ENCODE measurements at regions not wholly inside any gene's neighbourhood (a gene's known extent, or its start where the extent isn't known, plus 50 kb on each side); places are given as distances from the start of the nearest gene placed in this dataset.

GRCh38 chr2:223404616-223405015 lies 197.5 kb downstream of the SCG2 start:
- Histone ChIP-seq H3F3A (ENCODE audit: low read depth) (no peaks in the 10 kb centered on the region), H3K27ac (no peak overlapping the region), H3K4me3 (no peak overlapping the region), H3K4me1 (no peaks in the 10 kb centered on the region), H3K27me3 (peaks cover 4% of the 10 kb centered on the region), H3K9ac (no peak overlapping the region), H3K79me2 (ENCODE audit: low read depth) (no peaks in the 10 kb centered on the region), H4K20me1 (ENCODE audit: low read depth) (no peaks in the 10 kb centered on the region), H3K9me3 (ENCODE audit: low read depth) (no peaks in the 10 kb centered on the region), H3K4me2 (no peak overlapping the region), H2AFZ (replicated peaks) (no peak overlapping the region), H3K36me3 (no peaks in the 10 kb centered on the region)
- no peaks in the 10 kb centered on the region for H3K4me1 Mint-ChIP-seq
- no peaks in the 10 kb centered on the region for H3K9me3 Mint-ChIP-seq
- H3K4me3 Mint-ChIP-seq: no peak overlapping the region
- no peak for DNase-seq (ENCODE audit: low spot score)
- H3K27ac Mint-ChIP-seq: no peak overlapping the region
- TF ChIP-seq EZH2phosphoT487 (IDR thresholded peaks at IDR 0.05): no peak
- no peak for TF ChIP-seq CTCF (IDR thresholded peaks at IDR 0.05)
- no peak for TF ChIP-seq EZH2 (IDR thresholded peaks at IDR 0.05)
- no peaks in the 10 kb centered on the region for H3K36me3 Mint-ChIP-seq
- peaks cover 2% of the 10 kb centered on the region for H3K27me3 Mint-ChIP-seq (ENCODE audit: insufficient read depth, low read depth)

DNA sequence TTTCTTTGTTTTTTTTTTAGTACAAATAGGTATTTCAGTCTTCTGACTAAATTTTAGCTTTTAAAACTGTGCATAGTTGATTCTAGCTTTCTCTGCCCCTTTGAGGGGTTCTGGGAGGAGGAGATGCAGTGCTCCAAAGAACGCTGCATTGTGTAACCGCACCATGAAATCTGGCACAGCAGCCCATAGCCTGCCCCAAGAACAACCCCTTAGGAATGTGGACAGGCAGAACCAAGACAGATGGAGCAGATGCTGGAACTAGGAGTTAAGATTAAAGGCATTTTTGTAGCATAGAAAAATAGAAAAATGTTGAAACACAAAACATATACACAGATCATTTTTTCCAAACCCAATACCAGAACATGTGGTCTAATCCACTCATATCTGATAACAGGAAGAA lies 187.5 kb downstream of the SCG2 start:
- Mint-ChIP-seq H3K27me3 (ENCODE audit: insufficient read depth, low read depth) (peaks cover 2% of the 10 kb centered on the region), H3K36me3 (no peaks in the 10 kb centered on the region), H3K4me1 (peaks cover 3% of the 10 kb centered on the region), H3K27ac (no peak overlapping the region), H3K9me3 (no peaks in the 10 kb centered on the region), H3K4me3 (no peak overlapping the region)
- H3K4me1 ChIP-seq: no peaks in the 10 kb centered on the region
- no peaks in the 10 kb centered on the region for H3F3A ChIP-seq (ENCODE audit: low read depth)
- DNase-seq (ENCODE audit: low spot score): no peak
- no peak for TF ChIP-seq CTCF (IDR thresholded peaks at IDR 0.05)
- TF ChIP-seq EZH2phosphoT487 (IDR thresholded peaks at IDR 0.05): no peak
- no peak for TF ChIP-seq EZH2 (IDR thresholded peaks at IDR 0.05)
- H3K27ac ChIP-seq: no peak overlapping the region
- no peaks in the 10 kb centered on the region for H4K20me1 ChIP-seq (ENCODE audit: low read depth)
- no peaks in the 10 kb centered on the region for H3K36me3 ChIP-seq
- no peak overlapping the region for H3K4me2 ChIP-seq
- no peak overlapping the region for H3K4me3 ChIP-seq
- no peak overlapping the region for H3K9ac ChIP-seq
- no peaks in the 10 kb centered on the region for H3K9me3 ChIP-seq (ENCODE audit: low read depth)
- H3K27me3 ChIP-seq: no peaks in the 10 kb centered on the region
- H2AFZ ChIP-seq (replicated peaks): no peak overlapping the region
- no peaks in the 10 kb centered on the region for H3K79me2 ChIP-seq (ENCODE audit: low read depth)

DNA sequence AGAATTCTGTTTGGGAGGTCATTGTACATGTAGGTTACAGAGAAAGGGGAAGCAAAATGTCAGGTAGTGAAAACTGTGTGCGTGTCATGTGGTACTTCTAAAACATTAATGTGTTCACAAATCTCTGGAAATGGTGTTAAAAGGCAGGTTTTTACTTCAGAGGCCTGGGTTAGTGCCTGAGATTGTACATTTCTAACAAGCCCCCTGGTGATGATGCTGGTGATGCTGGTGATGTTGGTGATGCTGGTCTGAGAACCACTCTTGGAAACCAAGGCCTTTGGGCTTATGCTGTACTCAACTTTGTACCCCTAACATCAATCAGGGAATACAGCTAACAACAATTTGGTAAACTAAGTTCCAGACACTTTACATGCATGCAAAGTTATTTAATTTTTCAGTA lies 187.1 kb downstream of the SCG2 start:
- H3K27me3 Mint-ChIP-seq (ENCODE audit: insufficient read depth, low read depth): peaks cover 2% of the 10 kb centered on the region
- H3K4me3 ChIP-seq: no peak overlapping the region
- no peaks in the 10 kb centered on the region for H3K36me3 Mint-ChIP-seq
- H3K9ac ChIP-seq: no peak overlapping the region
- no peak for DNase-seq (ENCODE audit: low spot score)
- no peak overlapping the region for H3K27ac ChIP-seq
- no peaks in the 10 kb centered on the region for H3K27me3 ChIP-seq
- H3K27ac Mint-ChIP-seq: no peak overlapping the region
- H3K4me1 Mint-ChIP-seq: peaks cover 3% of the 10 kb centered on the region
- H4K20me1 ChIP-seq (ENCODE audit: low read depth): no peaks in the 10 kb centered on the region
- H2AFZ ChIP-seq (replicated peaks): no peak overlapping the region
- H3F3A ChIP-seq (ENCODE audit: low read depth): no peaks in the 10 kb centered on the region
- H3K9me3 ChIP-seq (ENCODE audit: low read depth): no peaks in the 10 kb centered on the region
- H3K4me2 ChIP-seq: no peak overlapping the region
- H3K79me2 ChIP-seq (ENCODE audit: low read depth): no peaks in the 10 kb centered on the region
- H3K9me3 Mint-ChIP-seq: no peaks in the 10 kb centered on the region
- H3K4me3 Mint-ChIP-seq: no peak overlapping the region
- TF ChIP-seq EZH2 (IDR thresholded peaks at IDR 0.05) (no peak), CTCF (IDR thresholded peaks at IDR 0.05) (no peak), EZH2phosphoT487 (IDR thresholded peaks at IDR 0.05) (no peak)
- H3K4me1 ChIP-seq: no peaks in the 10 kb centered on the region
- H3K36me3 ChIP-seq: no peaks in the 10 kb centered on the region

All from neural progenitor cell (in vitro differentiated cells).